SK-N-SH treated with all-trans-retinoic acid at 6 μM for 48 hours (cell line): ENCODE measurements at regions not wholly inside any gene's neighbourhood (a gene's known extent, or its start where the extent isn't known, plus 50 kb on each side); places are given as distances from the start of the nearest gene placed in this dataset.

ENCODE experiments used
- ATAC-seq: fragments of 200-7000 bp; cut with Tn5 transposase; 3 replicates; pipeline ENCODE4 v1.9.1; 2020; ENCODE audit warnings: mild to moderate bottlenecking, moderate library complexity
- ARNTL ChIP-seq: fragments of 450-650 bp; formaldehyde crosslinking; IDR thresholded peaks from 2 replicates; pipeline ENCODE4 v1.5.0; 2020; ENCODE audit warnings: low read depth, mild to moderate bottlenecking, moderate library complexity, borderline replicate concordance
- BACH2 ChIP-seq: fragments of 250-450 bp; sonication (Bioruptor Pico); IDR thresholded peaks from 2 replicates; pipeline ENCODE4 v1.9.0; 2021; ENCODE audit warnings: mild to moderate bottlenecking, borderline replicate concordance
- CREB5 ChIP-seq: fragments of 250-450 bp; sonication (Bioruptor Pico); IDR thresholded peaks from 2 replicates; pipeline ENCODE4 v1.5.1; 2020; ENCODE audit warnings: low read depth, mild to moderate bottlenecking, moderate library complexity
- CSDC2 ChIP-seq: fragments of 250-450 bp; sonication (Bioruptor Pico); IDR thresholded peaks from 2 replicates; pipeline ENCODE4 v1.5.0; 2020; ENCODE audit warnings: mild to moderate bottlenecking, moderate library complexity
- ESRRG ChIP-seq: fragments of 250-450 bp; sonication (Bioruptor Pico); IDR thresholded peaks from 2 replicates; pipeline ENCODE4 v1.6.1; 2021; ENCODE audit warnings: mild to moderate bottlenecking
- GLIS3 ChIP-seq: fragments of 250-450 bp; sonication (Bioruptor Pico); IDR thresholded peaks from 2 replicates; pipeline ENCODE4 v1.5.0; 2020; ENCODE audit warnings: mild to moderate bottlenecking, moderate library complexity
- ISL1 ChIP-seq: fragments of 250-450 bp; sonication (Bioruptor Pico); IDR thresholded peaks from 2 replicates; pipeline ENCODE4 v2.1.2; 2022; ENCODE audit warnings: mild to moderate bottlenecking, moderate library complexity
- OSR1 ChIP-seq: fragments of 250-450 bp; sonication (Bioruptor Pico); IDR thresholded peaks from 2 replicates; pipeline ENCODE4 v1.8.0; 2022; ENCODE audit warnings: moderate library complexity, mild to moderate bottlenecking, inconsistent platforms
- PATZ1 ChIP-seq: fragments of 250-450 bp; sonication (Bioruptor Pico); IDR thresholded peaks from 2 replicates; pipeline ENCODE4 v1.8.0; 2020; ENCODE audit warnings: mild to moderate bottlenecking, moderate library complexity, borderline replicate concordance
- POU6F1 ChIP-seq: fragments of 250-450 bp; sonication (Bioruptor Pico); IDR thresholded peaks from 2 replicates; pipeline ENCODE4 v1.8.0; 2021; ENCODE audit warnings: low read depth, mild to moderate bottlenecking, moderate library complexity, borderline replicate concordance
- PPARA ChIP-seq: fragments of 250-450 bp; sonication (Bioruptor Pico); IDR thresholded peaks from 2 replicates; pipeline ENCODE4 v1.5.0; 2020; ENCODE audit warnings: mild to moderate bottlenecking, borderline replicate concordance
- RARB ChIP-seq: fragments of 250-450 bp; sonication (Bioruptor Pico); IDR thresholded peaks from 2 replicates; pipeline ENCODE4 v1.8.0; 2021; ENCODE audit warnings: mild to moderate bottlenecking, moderate library complexity
- SNAI2 ChIP-seq: fragments of 250-450 bp; sonication (Bioruptor Pico); IDR thresholded peaks from 2 replicates; pipeline ENCODE4 v1.5.0; 2020; ENCODE audit warnings: mild to moderate bottlenecking, moderate library complexity
- TCF4 ChIP-seq: fragments of 250-450 bp; sonication (Bioruptor Pico); IDR thresholded peaks from 2 replicates; pipeline ENCODE4 v1.8.0; 2021; ENCODE audit warnings: mild to moderate bottlenecking, moderate library complexity, borderline replicate concordance
- TOX ChIP-seq: fragments of 250-450 bp; sonication (Bioruptor Pico); IDR thresholded peaks from 2 replicates; pipeline ENCODE4 v1.8.0; 2021; ENCODE audit warnings: mild to moderate bottlenecking, moderate library complexity, borderline replicate concordance
- TSHZ2 ChIP-seq: fragments of 250-450 bp; sonication (Bioruptor Pico); IDR thresholded peaks from 2 replicates; pipeline ENCODE4 v1.5.0; 2020; ENCODE audit warnings: mild to moderate bottlenecking, moderate library complexity
- ZC3H10 ChIP-seq: fragments of 250-450 bp; sonication (Bioruptor Pico); IDR thresholded peaks from 2 replicates; pipeline ENCODE4 v1.5.1; 2021; ENCODE audit warnings: mild to moderate bottlenecking, moderate library complexity
- ZFP30 ChIP-seq: fragments of 450-650 bp; formaldehyde crosslinking; IDR thresholded peaks from 2 replicates; pipeline ENCODE4 v1.5.0; 2022; ENCODE audit warnings: mild to moderate bottlenecking, moderate library complexity
- ZNF565 ChIP-seq: fragments of 450-650 bp; formaldehyde crosslinking; conservative IDR thresholded peaks from 2 replicates; pipeline ENCODE4 v1.5.0; 2020; ENCODE audit warnings: low read depth, mild to moderate bottlenecking, moderate library complexity
- ZNF70 ChIP-seq: fragments of 450-650 bp; formaldehyde crosslinking; IDR thresholded peaks from 2 replicates; pipeline ENCODE4 v1.5.0; 2020; ENCODE audit warnings: mild to moderate bottlenecking, moderate library complexity
- ZNF8 ChIP-seq: fragments of 450-650 bp; formaldehyde crosslinking; IDR thresholded peaks from 2 replicates; pipeline ENCODE4 v1.5.0; 2020; ENCODE audit warnings: mild to moderate bottlenecking, moderate library complexity

- no peak for ATAC-seq
- TF ChIP-seq ZC3H10 (no peak), ZNF565 (CRISPR knock-in tag) (no peak)
- TF ChIP-seq, all 23 proteins: peak for 0
Measured at GRCh38 chr1:22259551-22260282, 116.8 kb upstream of the WNT4 start.

- no peak for ATAC-seq
- TF ChIP-seq PPARA (CRISPR knock-in tag) (no peak), PATZ1 (CRISPR knock-in tag) (no peak), ZNF8 (no peak), SNAI2 (CRISPR knock-in tag) (no peak), TOX (no peak), OSR1 (no peak), ARNTL (CRISPR knock-in tag) (no peak), CSDC2 (CRISPR knock-in tag) (no peak), ZNF70 (no peak), RARB (no peak), ESRRG (no peak), ZFP30 (CRISPR knock-in tag) (no peak), ZNF565 (CRISPR knock-in tag) (no peak), CREB5 (CRISPR knock-in tag) (no peak), ISL1 (CRISPR knock-in tag) (no peak), POU6F1 (CRISPR knock-in tag) (no peak), TSHZ2 (CRISPR knock-in tag) (no peak), TCF4 (CRISPR knock-in tag) (no peak)
Measured at GRCh38 chr1:22260860-22261432, 118.0 kb upstream of the WNT4 start.

GRCh38 chr1:22261580-22261979, 118.7 kb upstream of the WNT4 start:
- ATAC-seq: no peak
- no peak for TF ChIP-seq GLIS3 (CRISPR knock-in tag)
- TF ChIP-seq ZC3H10: no peak
- no peak for TF ChIP-seq TCF4 (CRISPR knock-in tag)
- TF ChIP-seq CREB5 (CRISPR knock-in tag): no peak
- TF ChIP-seq ZNF70: no peak
- TF ChIP-seq CSDC2 (CRISPR knock-in tag): no peak
- TF ChIP-seq POU6F1 (CRISPR knock-in tag): no peak
- TF ChIP-seq ISL1 (CRISPR knock-in tag): no peak
- TF ChIP-seq BACH2 (CRISPR knock-in tag): no peak
- TF ChIP-seq ZNF565 (CRISPR knock-in tag): no peak
- TF ChIP-seq ARNTL (CRISPR knock-in tag): no peak
- TF ChIP-seq, all 23 proteins: peak for 0
